ENCODE measurements at regions not wholly inside any gene's neighbourhood (a gene's known extent, or its start where the extent isn't known, plus 50 kb on each side); places are given as distances from the start of the nearest gene placed in this dataset.

DNA sequence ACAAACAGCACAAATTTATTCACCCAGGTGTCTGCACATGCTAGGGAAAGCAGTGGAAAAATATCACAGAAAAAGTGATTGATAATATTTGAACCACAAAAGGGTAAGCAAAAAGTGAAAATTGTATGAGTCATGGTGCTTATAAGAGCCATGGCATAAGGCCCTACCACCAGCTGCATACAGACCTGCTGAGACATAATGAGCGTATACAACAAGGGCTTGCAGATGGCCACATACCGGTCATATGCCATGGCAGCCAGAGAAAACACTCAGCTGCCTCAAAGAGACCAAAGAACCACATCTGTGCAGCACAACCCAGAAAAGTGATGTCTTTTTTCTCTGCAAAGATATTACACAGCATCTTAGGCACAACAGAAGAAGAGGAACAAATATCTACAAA is 71.4 kb upstream of the OR9G4 start:
- Histone ChIP-seq H3K9ac (no peak overlapping the region), H2AFZ (ENCODE audit: low read depth) (no peak overlapping the region), H3K4me2 (no peak overlapping the region), H3K79me2 (ENCODE audit: insufficient read depth) (no peaks in the 10 kb centered on the region), H3K9me2 (no peaks in the 10 kb centered on the region), H3K4me1 (ENCODE audit: control insufficient read depth in 1 of 2, insufficient read depth in 2 of 2, low read depth in 1 of 2, low read length in 1 of 2) (no peaks in the 10 kb centered on the region), H3K36me3 (replicated peaks in 1 of 2; ENCODE audit: control insufficient read depth in 1 of 2, insufficient read depth in 2 of 2, low read length in 1 of 2) (no peaks in the 10 kb centered on the region), H3K27me3 (ENCODE audit: insufficient read depth) (no peaks in the 10 kb centered on the region), H4K20me1 (ENCODE audit: insufficient read depth) (no peaks in the 10 kb centered on the region), H3K9me3 (no peaks in the 10 kb centered on the region), H3F3A (replicated peaks; ENCODE audit: insufficient read depth) (no peaks in the 10 kb centered on the region), H3K27ac (ENCODE audit: low read depth in 2 of 2, low read length in 1 of 2) (no peak overlapping the region), H3K4me3 (ENCODE audit: low read depth in 2 of 2, low read length in 1 of 2) (no peak overlapping the region)
- POLR2A ChIA-PET = no interaction called here
- CTCF ChIA-PET = interaction anchor here (0.9 to 1.0 kb wide), 3 partner anchors 21 to 430 kb away, joined by 3 read pairs; no protein-coding TSS in a partner anchor
- no peak for DNase-seq
- WGBS (ENCODE audit: low lambda C conversion rate) = 35% methylated on average over 2 of the region's 2 CpGs
- TF ChIP-seq NRF1 (IDR thresholded peaks at IDR 0.05; ENCODE audit: low read depth, low read length) = no peak
- no peak for TF ChIP-seq EZH2phosphoT487 (IDR thresholded peaks at IDR 0.05; ENCODE audit: borderline replicate concordance, low read depth)
- no peak for TF ChIP-seq MXI1 (IDR thresholded peaks at IDR 0.05; ENCODE audit: low read depth, low read length)
- TF ChIP-seq ELF1 (IDR thresholded peaks at IDR 0.05) = no peak
- TF ChIP-seq, protein P1, sequence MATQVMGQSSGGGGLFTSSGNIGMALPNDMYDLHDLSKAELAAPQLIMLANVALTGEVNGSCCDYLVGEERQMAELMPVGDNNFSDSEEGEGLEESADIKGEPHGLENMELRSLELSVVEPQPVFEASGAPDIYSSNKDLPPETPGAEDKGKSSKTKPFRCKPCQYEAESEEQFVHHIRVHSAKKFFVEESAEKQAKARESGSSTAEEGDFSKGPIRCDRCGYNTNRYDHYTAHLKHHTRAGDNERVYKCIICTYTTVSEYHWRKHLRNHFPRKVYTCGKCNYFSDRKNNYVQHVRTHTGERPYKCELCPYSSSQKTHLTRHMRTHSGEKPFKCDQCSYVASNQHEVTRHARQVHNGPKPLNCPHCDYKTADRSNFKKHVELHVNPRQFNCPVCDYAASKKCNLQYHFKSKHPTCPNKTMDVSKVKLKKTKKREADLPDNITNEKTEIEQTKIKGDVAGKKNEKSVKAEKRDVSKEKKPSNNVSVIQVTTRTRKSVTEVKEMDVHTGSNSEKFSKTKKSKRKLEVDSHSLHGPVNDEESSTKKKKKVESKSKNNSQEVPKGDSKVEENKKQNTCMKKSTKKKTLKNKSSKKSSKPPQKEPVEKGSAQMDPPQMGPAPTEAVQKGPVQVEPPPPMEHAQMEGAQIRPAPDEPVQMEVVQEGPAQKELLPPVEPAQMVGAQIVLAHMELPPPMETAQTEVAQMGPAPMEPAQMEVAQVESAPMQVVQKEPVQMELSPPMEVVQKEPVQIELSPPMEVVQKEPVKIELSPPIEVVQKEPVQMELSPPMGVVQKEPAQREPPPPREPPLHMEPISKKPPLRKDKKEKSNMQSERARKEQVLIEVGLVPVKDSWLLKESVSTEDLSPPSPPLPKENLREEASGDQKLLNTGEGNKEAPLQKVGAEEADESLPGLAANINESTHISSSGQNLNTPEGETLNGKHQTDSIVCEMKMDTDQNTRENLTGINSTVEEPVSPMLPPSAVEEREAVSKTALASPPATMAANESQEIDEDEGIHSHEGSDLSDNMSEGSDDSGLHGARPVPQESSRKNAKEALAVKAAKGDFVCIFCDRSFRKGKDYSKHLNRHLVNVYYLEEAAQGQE (IDR thresholded peaks at IDR 0.05; ENCODE audit: low read depth, low read length) = no peak
- TF ChIP-seq MAX (IDR thresholded peaks at IDR 0.05; ENCODE audit: low read depth) = no peak

DNA sequence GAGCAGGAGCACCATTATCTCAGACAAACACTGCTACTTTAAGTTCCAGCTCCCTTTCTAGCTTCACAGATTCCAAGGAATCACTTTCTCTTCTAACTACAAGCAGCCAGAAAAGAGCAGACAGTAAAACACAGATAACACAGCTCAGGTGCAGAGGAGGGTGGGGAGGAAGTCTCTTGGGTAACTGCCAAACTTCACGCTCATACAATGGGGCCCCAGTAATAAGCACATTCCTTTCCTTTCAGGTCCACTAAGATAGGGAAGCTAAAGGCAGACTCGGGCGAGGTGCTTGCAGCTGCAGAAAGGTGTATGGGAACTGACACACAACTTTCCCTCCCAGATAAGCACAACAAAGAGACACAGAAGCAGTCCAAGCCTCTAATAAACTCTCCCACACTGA is 69.2 kb upstream of the OR9G4 start:
- no peaks in the 10 kb centered on the region for H3K27me3 ChIP-seq (ENCODE audit: insufficient read depth)
- DNase-seq = no peak
- H3K9ac ChIP-seq = no peak overlapping the region
- ChIA-PET POLR2A (no interaction called here), CTCF (interaction anchor here (1.3 kb wide), 1 partner anchor 23 kb away, joined by 8 read pairs; no protein-coding TSS in a partner anchor)
- no peak overlapping the region for H2AFZ ChIP-seq (ENCODE audit: low read depth)
- no peaks in the 10 kb centered on the region for H4K20me1 ChIP-seq (ENCODE audit: insufficient read depth)
- no peaks in the 10 kb centered on the region for H3K9me2 ChIP-seq
- H3K4me2 ChIP-seq = no peak overlapping the region
- H3K9me3 ChIP-seq = no peaks in the 10 kb centered on the region
- no peaks in the 10 kb centered on the region for H3K4me1 ChIP-seq (ENCODE audit: control insufficient read depth in 1 of 2, insufficient read depth in 2 of 2, low read depth in 1 of 2, low read length in 1 of 2)
- no peak overlapping the region for H3K27ac ChIP-seq (ENCODE audit: low read depth in 2 of 2, low read length in 1 of 2)
- H3K4me3 ChIP-seq (ENCODE audit: low read depth in 2 of 2, low read length in 1 of 2) = no peak overlapping the region
- TF ChIP-seq TCF12 (IDR thresholded peaks at IDR 0.05) = no peak
- no peak for TF ChIP-seq MEF2A (IDR thresholded peaks at IDR 0.05; ENCODE audit: borderline replicate concordance, low read depth)
- TF ChIP-seq FOSL2 (IDR thresholded peaks at IDR 0.05; ENCODE audit: borderline replicate concordance, low read depth) = no peak
- TF ChIP-seq RCOR1 (IDR thresholded peaks at IDR 0.05; ENCODE audit: low read length) = no peak
- no peak for TF ChIP-seq TEAD4 (IDR thresholded peaks at IDR 0.05; ENCODE audit: borderline replicate concordance, insufficient read depth)
- TF ChIP-seq MXI1 (IDR thresholded peaks at IDR 0.05; ENCODE audit: low read depth, low read length) = no peak
- H3K36me3 ChIP-seq (replicated peaks in 1 of 2; ENCODE audit: control insufficient read depth in 1 of 2, insufficient read depth in 2 of 2, low read length in 1 of 2) = no peaks in the 10 kb centered on the region
- WGBS (ENCODE audit: low lambda C conversion rate) = 35% methylated on average over 3 of the region's 3 CpGs
- no peaks in the 10 kb centered on the region for H3K79me2 ChIP-seq (ENCODE audit: insufficient read depth)
- no peaks in the 10 kb centered on the region for H3F3A ChIP-seq (replicated peaks; ENCODE audit: insufficient read depth)
